Glomerular visceral epithelial cell (primary cell): ENCODE measurements at regions not wholly inside any gene's neighbourhood (a gene's known extent, or its start where the extent isn't known, plus 50 kb on each side); places are given as distances from the start of the nearest gene placed in this dataset.

Experiments
- DNase-seq: peaks from one replicate; pipeline ENCODE4 v3.0.0-alpha.2; 2016; ENCODE audit errors: extremely low spot score

GRCh38 chr14:94682736-94683135 is 70.5 kb downstream of the SERPINA3 start:
- no peak for DNase-seq

DNA sequence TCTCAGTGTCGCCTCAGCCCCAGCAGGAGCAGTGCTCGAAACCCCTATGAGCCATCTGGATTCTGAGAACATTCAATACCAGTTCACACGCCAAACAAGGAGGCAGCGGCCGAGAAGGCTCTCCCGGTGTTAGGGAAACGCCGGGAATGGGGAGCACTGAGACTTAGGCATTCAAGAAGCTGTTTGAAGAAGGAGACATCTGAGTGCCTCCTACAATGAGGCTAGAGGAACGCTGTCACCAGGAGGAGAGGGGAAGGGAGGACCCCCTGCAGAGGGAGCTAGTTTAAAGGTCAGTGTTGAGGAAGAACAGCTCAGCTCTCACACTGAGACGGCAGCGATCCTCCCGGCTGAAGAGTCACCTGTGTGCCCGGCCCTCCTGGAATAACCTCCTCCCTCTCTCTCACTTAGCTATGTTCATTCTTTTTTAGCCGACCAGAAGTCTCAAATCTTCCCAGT is 69.9 kb downstream of the SERPINA3 start:
- no peak for DNase-seq

DNA sequence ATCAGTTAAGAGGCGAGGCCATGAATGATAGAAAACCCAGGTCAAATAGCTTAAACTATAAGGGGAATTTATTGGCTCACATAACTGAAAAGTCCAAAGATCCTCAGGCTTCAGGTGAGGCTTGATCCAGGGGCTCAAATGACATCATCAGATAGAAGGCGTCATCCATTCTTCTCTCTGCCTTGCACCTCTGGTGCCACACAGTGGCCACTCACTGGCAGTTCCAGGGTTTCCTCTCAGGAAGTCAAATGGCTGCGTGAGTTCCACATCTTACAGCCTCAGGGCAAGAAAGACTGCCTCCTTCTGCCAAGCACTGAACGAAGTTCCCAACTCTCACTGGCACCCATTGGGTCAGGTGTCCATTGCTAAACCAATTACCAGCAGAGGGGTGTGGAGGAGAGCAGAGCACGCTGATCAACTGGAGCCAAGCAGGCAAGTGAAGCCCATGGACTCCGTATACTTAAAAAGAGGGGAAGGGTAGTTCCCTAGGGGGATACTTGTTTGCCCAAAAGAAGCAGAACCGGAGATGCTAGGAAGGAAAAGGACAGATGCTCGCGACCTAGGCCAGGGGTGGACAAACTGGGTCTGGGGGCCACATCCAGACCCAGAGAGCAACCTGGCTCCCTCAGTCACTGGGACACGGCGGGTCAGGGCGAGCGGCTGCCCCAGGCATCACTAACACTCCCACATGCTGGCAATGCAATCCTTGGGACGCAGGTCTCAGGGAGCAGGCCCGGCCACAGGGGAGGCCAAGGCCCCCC is 69.3 kb downstream of the SERPINA3 start:
- DNase-seq = no peak

GRCh38 chr14:94680862-94681288 is 68.7 kb downstream of the SERPINA3 start:
- no peak for DNase-seq

GRCh38 chr14:94679937-94680861 is 68.0 kb downstream of the SERPINA3 start:
- no peak for DNase-seq

DNA sequence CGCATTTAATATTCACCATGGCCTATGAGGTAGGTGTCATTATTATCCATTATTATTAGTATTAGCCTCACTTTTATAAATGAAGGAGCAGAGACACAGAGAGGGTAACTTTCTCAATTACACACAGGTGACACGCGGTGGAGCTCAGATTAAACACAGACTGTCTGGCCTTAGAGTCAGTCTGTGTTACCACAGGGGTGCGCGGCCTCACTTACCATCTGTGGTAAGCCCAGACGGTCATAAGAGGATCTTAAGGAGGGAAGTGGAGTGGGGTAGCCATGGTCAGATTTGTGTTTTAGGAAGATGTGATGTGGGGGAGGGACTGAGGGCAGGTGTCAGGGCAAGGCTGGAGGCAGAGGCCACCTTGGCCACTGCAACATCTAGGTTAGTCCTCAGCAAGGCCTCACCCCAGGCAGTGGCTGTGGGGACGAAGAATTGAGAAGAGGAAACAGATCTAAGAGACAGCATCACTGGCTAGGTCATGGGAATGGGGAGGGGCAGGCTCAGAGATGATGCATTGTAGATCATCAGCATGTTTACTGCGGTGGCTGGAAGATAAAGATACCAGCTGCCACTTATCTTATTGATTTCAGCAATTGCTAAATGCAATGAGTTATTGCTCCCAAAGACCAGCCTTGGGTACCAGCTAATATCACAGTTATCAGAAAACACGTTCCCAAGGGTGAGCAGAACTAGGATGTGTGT is 67.1 kb downstream of the SERPINA3 start:
- DNase-seq = no peak

- DNase-seq = no peak
These were observed 65.6 kb downstream of the SERPINA3 start for GRCh38 chr14:94677747-94678146.

GRCh38 chr14:94677213-94677612 is 65.0 kb downstream of the SERPINA3 start:
- no peak for DNase-seq

DNA sequence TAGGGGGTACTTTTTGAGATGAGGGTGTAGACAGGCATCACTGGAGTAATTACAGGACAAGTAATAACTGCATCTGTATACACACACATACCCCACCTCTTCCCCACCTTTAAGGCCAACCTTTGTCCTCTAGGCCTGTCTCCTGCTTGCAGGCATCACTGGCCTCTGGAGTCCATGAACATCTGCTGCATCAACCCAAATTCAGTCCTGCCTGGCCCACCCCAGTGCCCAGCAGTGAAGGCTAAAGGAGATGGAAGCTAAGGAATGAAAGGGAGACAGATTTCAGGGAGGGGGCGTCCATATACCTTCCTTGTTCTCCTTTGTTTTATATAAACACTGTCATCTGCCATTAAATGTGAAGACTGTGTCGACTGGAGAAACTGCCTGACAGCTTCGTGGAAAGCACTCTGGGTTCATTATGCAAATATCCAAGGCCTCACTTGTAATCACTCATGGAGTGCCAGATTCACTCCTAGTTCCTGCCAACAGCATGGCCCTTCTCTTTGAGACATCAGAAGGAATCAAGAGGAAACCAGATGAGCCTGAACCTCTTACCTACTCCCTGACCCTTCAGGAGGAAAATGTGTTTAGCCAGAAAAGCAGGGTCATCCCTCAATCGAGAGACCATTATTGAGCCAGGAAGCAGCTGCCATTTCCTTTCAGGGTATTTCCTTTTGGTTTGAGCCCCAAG is 64.4 kb downstream of the SERPINA3 start:
- no peak for DNase-seq

DNA sequence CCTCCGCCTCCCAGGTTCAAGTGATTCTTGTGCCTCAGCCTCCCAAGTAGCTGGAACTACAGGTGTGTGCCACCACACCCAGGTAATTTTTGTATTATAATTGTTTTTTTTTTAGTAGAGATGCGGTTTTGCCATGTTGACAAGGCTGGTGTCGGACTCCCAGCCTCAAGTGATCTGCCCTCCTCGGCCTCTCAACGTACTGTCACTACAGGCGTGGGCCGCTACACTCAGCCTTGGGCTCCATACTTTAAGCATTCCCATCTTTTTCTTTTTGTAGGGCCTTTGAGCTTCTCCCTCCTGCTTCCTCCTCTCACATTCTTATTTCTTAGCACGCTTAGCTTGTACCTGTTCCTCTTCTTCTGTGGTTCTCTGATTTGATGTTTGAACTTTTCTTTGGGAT is 62.8 kb downstream of the SERPINA3 start:
- no peak for DNase-seq

DNA sequence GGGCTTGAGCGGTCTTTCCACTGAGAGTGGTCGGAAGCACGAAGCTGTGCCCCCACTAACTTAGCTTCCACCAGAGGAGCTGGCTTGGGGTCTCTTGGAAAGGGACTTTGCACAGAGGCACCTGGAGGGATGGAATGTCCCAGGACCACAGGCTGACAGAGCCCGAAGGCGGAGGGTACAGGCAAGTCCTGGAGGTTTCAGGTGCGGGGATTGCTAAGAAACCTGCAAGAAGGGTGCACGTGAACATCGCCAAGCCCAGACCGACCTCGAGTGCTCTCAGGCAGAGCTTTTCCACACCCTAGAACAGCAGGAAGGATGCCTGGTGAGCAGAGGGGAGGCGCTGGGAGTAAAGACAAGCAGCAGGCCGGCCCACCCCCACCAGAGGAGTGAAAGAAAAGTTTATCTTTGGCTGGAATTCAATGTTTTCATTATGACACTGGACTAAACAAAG is 61.6 kb downstream of the SERPINA3 start:
- no peak for DNase-seq
